ENCODE measurements at regions not wholly inside any gene's neighbourhood (a gene's known extent, or its start where the extent isn't known, plus 50 kb on each side); places are given as distances from the start of the nearest gene placed in this dataset.

DNA sequence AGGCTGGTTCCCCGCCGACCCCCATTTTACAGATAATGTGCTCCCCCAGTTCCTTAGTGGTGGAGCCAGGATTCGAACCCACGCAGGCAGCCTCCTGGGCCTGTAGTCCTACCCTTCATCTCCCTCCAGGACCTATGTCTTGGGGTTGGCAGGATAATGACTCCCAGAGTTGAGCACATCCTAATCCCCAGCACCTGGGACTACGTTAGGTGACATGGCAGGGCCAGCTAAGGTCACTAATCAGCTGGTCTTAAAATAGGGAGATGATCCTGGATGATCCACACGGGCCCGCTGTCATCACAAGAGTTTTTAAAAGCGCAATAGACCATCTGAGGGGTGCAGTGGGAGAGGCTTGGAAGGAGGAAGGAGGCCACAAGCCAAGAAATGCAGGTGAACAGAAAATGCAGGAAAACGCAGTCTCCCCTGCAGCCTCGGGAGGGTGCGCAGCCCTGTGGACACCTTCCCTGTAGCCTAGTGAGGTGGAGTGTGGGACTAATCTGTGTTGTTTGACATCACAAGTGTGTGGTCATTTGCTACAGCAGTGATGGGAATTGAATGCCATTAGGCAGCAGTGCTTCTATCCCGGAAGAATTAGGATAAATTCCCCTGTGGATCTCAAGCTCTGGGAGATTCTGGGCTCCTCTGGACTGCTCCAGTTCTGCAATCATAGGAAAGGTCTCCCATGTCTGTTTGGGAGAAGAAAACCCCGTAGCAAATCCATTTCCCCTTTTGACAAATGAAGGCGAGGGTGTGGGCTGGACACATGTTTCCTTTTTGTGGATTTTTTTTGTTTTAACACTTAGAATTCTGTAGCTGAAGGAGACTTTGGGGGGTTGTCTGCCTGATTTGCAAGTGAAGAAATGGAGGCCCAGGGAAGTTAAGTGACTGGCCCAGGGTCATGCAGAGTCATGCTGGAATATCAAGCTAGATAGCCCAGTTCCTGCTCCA, 297.7 kb downstream of the SEC14L1 start:
- Histone ChIP-seq H3K4me1 (ENCODE audit: control insufficient read depth in 1 of 2, insufficient read depth in 2 of 2, low read length in 2 of 2) (peaks cover 0 to 1% of the 10 kb centered on the region in 2 donors), H3K27ac (ENCODE audit: low read depth in 1 of 2, low read length in 2 of 2) (no peak overlapping the region), H3K36me3 (ENCODE audit: control insufficient read depth in 1 of 2, insufficient read depth in 2 of 2, low read length in 1 of 2) (no peaks in the 10 kb centered on the region), H3K27me3 (ENCODE audit: control insufficient read depth in 1 of 2, insufficient read depth in 2 of 2, low read length in 1 of 2) (no peaks in the 10 kb centered on the region), H3K4me3 (ENCODE audit: low read length in 2 of 2) (no peak overlapping the region), H3K9me3 (ENCODE audit: control insufficient read depth, low read length) (no peaks in the 10 kb centered on the region)
- intact Hi-C loops (cut with DNase I) = no loop called here
- 92 to 93% methylated on average over 14 of the region's 14 CpGs for WGBS, 2 donors
- ATAC-seq (ENCODE audit: low FRiP score) = no peak
- no peak for DNase-seq

GRCh38 chr17:77439189-77440018, 298.6 kb downstream of the SEC14L1 start:
- Histone ChIP-seq H3K9me3 (ENCODE audit: control insufficient read depth, low read length) (no peaks in the 10 kb centered on the region), H3K27me3 (ENCODE audit: control insufficient read depth in 1 of 2, insufficient read depth in 2 of 2, low read length in 1 of 2) (no peaks in the 10 kb centered on the region), H3K36me3 (ENCODE audit: control insufficient read depth in 1 of 2, insufficient read depth in 2 of 2, low read length in 1 of 2) (no peaks in the 10 kb centered on the region), H3K4me3 (ENCODE audit: low read length in 2 of 2) (no peak overlapping the region), H3K4me1 (ENCODE audit: control insufficient read depth in 1 of 2, insufficient read depth in 2 of 2, low read length in 2 of 2) (peaks cover 0 to 1% of the 10 kb centered on the region in 2 donors), H3K27ac (ENCODE audit: low read depth in 1 of 2, low read length in 2 of 2) (no peak overlapping the region)
- intact Hi-C loops (cut with DNase I) = no loop called here
- DNase-seq (no peak), ATAC-seq (ENCODE audit: low FRiP score) (no peak)
- WGBS, 2 donors = 89 to 92% methylated on average over 15 of the region's 15 CpGs

DNA sequence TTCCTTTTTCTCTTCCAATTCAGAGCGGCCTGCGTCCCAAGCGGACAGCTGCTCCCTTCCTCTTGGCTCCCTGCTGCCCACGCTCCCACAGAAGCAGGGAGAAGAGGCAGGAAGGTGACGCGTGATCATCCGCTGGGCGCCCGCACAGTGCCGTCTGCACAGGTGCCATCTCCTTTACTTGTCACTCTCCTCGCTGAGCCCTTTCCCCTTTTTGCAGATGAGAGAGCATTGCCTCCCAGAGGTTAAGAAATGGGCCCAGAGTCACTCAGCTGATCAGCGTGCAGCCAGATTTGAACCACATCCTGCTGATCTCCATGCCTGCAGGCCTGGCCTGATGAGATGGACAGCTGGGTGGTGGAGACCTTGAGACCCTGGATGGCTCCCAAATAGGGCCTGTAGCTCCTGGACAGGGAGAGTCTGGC, 299.8 kb downstream of the SEC14L1 start:
- Histone ChIP-seq H3K27me3 (ENCODE audit: control insufficient read depth in 1 of 2, insufficient read depth in 2 of 2, low read length in 1 of 2) (no peaks in the 10 kb centered on the region), H3K4me1 (ENCODE audit: control insufficient read depth in 1 of 2, insufficient read depth in 2 of 2, low read length in 2 of 2) (peaks cover 0 to 1% of the 10 kb centered on the region in 2 donors), H3K27ac (ENCODE audit: low read depth in 1 of 2, low read length in 2 of 2) (no peak overlapping the region), H3K36me3 (ENCODE audit: control insufficient read depth in 1 of 2, insufficient read depth in 2 of 2, low read length in 1 of 2) (no peaks in the 10 kb centered on the region), H3K9me3 (ENCODE audit: control insufficient read depth, low read length) (no peaks in the 10 kb centered on the region), H3K4me3 (ENCODE audit: low read length in 2 of 2) (no peak overlapping the region)
- intact Hi-C loops (cut with DNase I) = no loop called here
- ATAC-seq (ENCODE audit: low FRiP score) (no peak), DNase-seq (no peak)
- WGBS, 2 donors = 89 to 95% methylated on average over 12 of the region's 12 CpGs

DNA sequence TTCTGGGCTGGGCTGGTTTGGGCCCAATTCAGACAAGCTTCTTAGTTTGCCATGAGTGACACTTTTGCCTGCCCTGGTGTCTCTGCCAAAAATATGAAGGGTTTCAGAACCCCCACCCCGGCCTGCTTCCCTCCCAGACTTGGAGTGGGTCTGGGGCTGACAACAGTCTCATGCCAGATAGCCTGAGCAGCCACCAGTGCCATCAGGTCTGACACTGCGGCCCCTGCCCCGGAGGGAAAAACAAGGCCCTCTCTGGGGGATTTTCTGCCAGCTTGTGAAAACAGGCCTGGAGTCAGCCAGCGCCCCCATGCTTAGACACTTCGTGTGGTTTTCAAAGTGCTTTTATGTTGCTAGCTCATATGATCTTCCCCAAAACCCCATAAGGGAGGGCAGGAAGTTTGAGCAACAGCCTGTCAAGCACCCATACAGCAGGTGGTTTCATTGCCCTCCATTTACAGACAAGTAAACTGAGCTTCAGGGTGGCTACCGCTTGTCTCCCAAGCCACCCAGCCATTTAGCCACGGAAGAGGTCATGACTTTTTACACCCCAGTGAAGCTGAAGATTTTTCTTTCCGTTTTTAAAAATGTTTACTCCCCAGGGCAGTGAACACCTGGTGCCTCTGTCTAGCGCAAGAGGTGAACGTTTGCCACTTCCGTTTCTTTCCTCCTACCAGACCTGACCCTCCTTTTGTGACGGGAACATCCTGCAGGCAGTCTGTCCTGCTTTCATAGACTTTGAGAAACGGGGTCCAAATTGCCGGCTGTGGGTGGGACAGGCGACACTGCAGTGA, 300.6 kb downstream of the SEC14L1 start:
- no peaks in the 10 kb centered on the region for H3K27me3 ChIP-seq (ENCODE audit: control insufficient read depth in 1 of 2, insufficient read depth in 2 of 2, low read length in 1 of 2)
- no peak overlapping the region for H3K27ac ChIP-seq (ENCODE audit: low read depth in 1 of 2, low read length in 2 of 2)
- peaks cover 0 to 1% of the 10 kb centered on the region in 2 donors for H3K4me1 ChIP-seq (ENCODE audit: control insufficient read depth in 1 of 2, insufficient read depth in 2 of 2, low read length in 2 of 2)
- H3K36me3 ChIP-seq (ENCODE audit: control insufficient read depth in 1 of 2, insufficient read depth in 2 of 2, low read length in 1 of 2) = no peaks in the 10 kb centered on the region
- H3K9me3 ChIP-seq (ENCODE audit: control insufficient read depth, low read length) = no peaks in the 10 kb centered on the region
- WGBS, 2 donors = 84 to 87% methylated on average over 15 of the region's 15 CpGs
- intact Hi-C loops (cut with DNase I) = no loop called here
- ATAC-seq (ENCODE audit: low FRiP score) (no peak), DNase-seq (no peak)
- H3K4me3 ChIP-seq (ENCODE audit: low read length in 2 of 2) = no peak overlapping the region

- H3K36me3 ChIP-seq (ENCODE audit: control insufficient read depth in 1 of 2, insufficient read depth in 2 of 2, low read length in 1 of 2) = no peaks in the 10 kb centered on the region
- DNase-seq (no peak), ATAC-seq (ENCODE audit: low FRiP score) (no peak)
- H3K4me1 ChIP-seq (ENCODE audit: control insufficient read depth in 1 of 2, insufficient read depth in 2 of 2, low read length in 2 of 2) = peaks cover 0 to 1% of the 10 kb centered on the region in 2 donors
- WGBS, 2 donors = 96 to 97% methylated on average over 11 of the region's 11 CpGs
- intact Hi-C loops (cut with DNase I) = no loop called here
- no peak overlapping the region for H3K4me3 ChIP-seq (ENCODE audit: low read length in 2 of 2)
- H3K27me3 ChIP-seq (ENCODE audit: control insufficient read depth in 1 of 2, insufficient read depth in 2 of 2, low read length in 1 of 2) = no peaks in the 10 kb centered on the region
- no peaks in the 10 kb centered on the region for H3K9me3 ChIP-seq (ENCODE audit: control insufficient read depth, low read length)
- no peak overlapping the region for H3K27ac ChIP-seq (ENCODE audit: low read depth in 1 of 2, low read length in 2 of 2)
These were observed 301.2 kb downstream of the SEC14L1 start for GRCh38 chr17:77441940-77442339.

DNA sequence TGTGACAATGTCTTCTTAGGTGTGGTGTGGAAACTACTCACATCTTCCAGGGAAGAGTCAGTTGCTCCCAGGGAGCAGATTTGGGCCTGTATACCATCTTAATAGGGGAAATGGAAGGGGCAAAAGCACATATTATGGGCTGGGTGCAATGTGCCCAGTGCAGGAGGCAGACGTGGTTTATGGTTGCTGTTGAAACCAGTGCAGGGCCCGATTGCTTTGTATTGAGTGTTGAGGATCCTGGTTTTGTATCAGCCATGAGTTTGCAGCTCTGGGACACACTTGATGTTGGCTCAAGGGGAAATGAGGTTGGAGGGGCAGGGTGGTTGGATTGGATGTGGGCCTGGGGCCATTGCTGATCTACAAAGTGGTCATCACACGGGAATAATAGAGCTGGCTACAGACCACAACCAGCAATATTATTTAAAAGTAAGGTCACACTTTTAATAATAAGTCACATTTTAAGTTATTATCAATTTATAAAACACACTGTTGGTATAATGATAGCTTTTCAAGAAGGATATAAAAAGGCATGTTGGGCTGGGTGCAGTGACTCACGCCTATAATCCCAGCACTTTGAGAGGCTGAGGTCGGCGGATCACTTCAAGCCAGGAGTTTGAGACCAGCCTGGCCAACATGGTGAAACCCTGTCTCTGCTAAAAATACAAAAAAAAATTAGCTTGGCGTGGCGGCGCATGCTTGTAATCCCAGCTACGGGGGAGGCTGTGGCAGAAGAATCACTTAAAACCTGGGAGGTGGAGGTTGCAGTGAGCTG, 302.4 kb downstream of the SEC14L1 start:
- no peak for DNase-seq
- Histone ChIP-seq H3K27ac (ENCODE audit: low read depth in 1 of 2, low read length in 2 of 2) (no peak overlapping the region), H3K36me3 (ENCODE audit: control insufficient read depth in 1 of 2, insufficient read depth in 2 of 2, low read length in 1 of 2) (no peaks in the 10 kb centered on the region), H3K4me3 (ENCODE audit: low read length in 2 of 2) (no peak overlapping the region), H3K4me1 (ENCODE audit: control insufficient read depth in 1 of 2, insufficient read depth in 2 of 2, low read length in 2 of 2) (peaks cover 0 to 1% of the 10 kb centered on the region in 2 donors), H3K9me3 (ENCODE audit: control insufficient read depth, low read length) (no peaks in the 10 kb centered on the region), H3K27me3 (ENCODE audit: control insufficient read depth in 1 of 2, insufficient read depth in 2 of 2, low read length in 1 of 2) (no peaks in the 10 kb centered on the region)
- WGBS, 2 donors = 88 to 89% methylated on average over 10 of the region's 10 CpGs
- ATAC-seq (ENCODE audit: low FRiP score) = no peak
- intact Hi-C loops (cut with DNase I) = no loop called here

- H3K36me3 ChIP-seq (ENCODE audit: control insufficient read depth in 1 of 2, insufficient read depth in 2 of 2, low read length in 1 of 2) = no peaks in the 10 kb centered on the region
- H3K27ac ChIP-seq (ENCODE audit: low read depth in 1 of 2, low read length in 2 of 2) = no peak overlapping the region
- H3K4me3 ChIP-seq (ENCODE audit: low read length in 2 of 2) = no peak overlapping the region
- intact Hi-C loops (cut with DNase I) = no loop called here
- H3K4me1 ChIP-seq (ENCODE audit: control insufficient read depth in 1 of 2, insufficient read depth in 2 of 2, low read length in 2 of 2) = peaks cover 0 to 1% of the 10 kb centered on the region in 2 donors
- no peak for ATAC-seq (ENCODE audit: low FRiP score)
- DNase-seq = no peak
- no peaks in the 10 kb centered on the region for H3K9me3 ChIP-seq (ENCODE audit: control insufficient read depth, low read length)
- 95 to 98% methylated on average over 8 of the region's 8 CpGs for WGBS, 2 donors
- H3K27me3 ChIP-seq (ENCODE audit: control insufficient read depth in 1 of 2, insufficient read depth in 2 of 2, low read length in 1 of 2) = no peaks in the 10 kb centered on the region
These were observed 303.0 kb downstream of the SEC14L1 start for GRCh38 chr17:77443748-77444260.

DNA sequence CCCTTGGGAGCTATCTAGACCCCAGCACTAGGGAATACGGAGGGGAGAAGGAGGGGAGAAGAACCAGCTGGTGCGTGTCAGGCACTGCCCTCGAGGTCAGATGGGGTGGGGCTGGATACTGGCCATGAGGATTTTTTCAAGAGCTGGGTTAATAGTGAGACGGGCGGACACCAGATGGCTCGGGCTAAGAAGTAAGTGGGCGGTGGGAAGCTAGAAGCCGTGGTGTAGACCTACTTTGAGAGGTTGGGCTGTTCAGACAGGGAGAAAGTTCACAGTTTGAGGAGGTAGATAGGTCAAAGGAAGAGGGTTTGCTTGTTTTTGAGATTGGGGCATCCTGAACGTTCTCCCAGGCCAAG, 303.8 kb downstream of the SEC14L1 start:
- no peaks in the 10 kb centered on the region for H3K36me3 ChIP-seq (ENCODE audit: control insufficient read depth in 1 of 2, insufficient read depth in 2 of 2, low read length in 1 of 2)
- no peak overlapping the region for H3K27ac ChIP-seq (ENCODE audit: low read depth in 1 of 2, low read length in 2 of 2)
- peak; percentile 17 for ATAC-seq (ENCODE audit: low FRiP score)
- intact Hi-C loops (cut with DNase I) = no loop called here
- no peaks in the 10 kb centered on the region for H3K27me3 ChIP-seq (ENCODE audit: control insufficient read depth in 1 of 2, insufficient read depth in 2 of 2, low read length in 1 of 2)
- H3K9me3 ChIP-seq (ENCODE audit: control insufficient read depth, low read length) = no peaks in the 10 kb centered on the region
- H3K4me3 ChIP-seq (ENCODE audit: low read length in 2 of 2) = no peak overlapping the region
- 73 to 76% methylated on average over 9 of the region's 9 CpGs for WGBS, 2 donors
- peaks cover 0 to 1% of the 10 kb centered on the region in 2 donors for H3K4me1 ChIP-seq (ENCODE audit: control insufficient read depth in 1 of 2, insufficient read depth in 2 of 2, low read length in 2 of 2)
- no peak for DNase-seq
